Uterus (tissue), 2 donors: ENCODE measurements at regions not wholly inside any gene's neighbourhood (a gene's known extent, or its start where the extent isn't known, plus 50 kb on each side); places are given as distances from the start of the nearest gene placed in this dataset.

Experiments
- CTCF ChIP-seq, 4 experiments: fragments of 200-600 bp in 2 of 4; fragments of 450-650 bp in 2 of 4; sonication (generic) in 2 of 4; IDR thresholded peaks; one replicate each; pipeline ENCODE4 v1.5.1; 2016 to 2019; ENCODE audit warnings: antibody characterized with exemption in 4 of 4, mild to moderate bottlenecking in 2 of 4, moderate library complexity in 1 of 4
- POLR2A ChIP-seq, 2 donors: fragments of 450-650 bp; IDR thresholded peaks; one replicate each; pipeline ENCODE4 v1.6.1; 2016; ENCODE audit warnings: antibody characterized with exemption in 2 of 2, mild to moderate bottlenecking in 1 of 2, moderate library complexity in 1 of 2

- TF ChIP-seq POLR2A (IDR thresholded peaks at IDR 0.05) = no peak
- TF ChIP-seq CTCF (IDR thresholded peaks at IDR 0.05) = no peak
These were observed 1018.3 kb downstream of the GRIK2 start for GRCh38 chr6:102411796-102412195.
